GM21529 (cell line): ENCODE measurements at regions not wholly inside any gene's neighbourhood (a gene's known extent, or its start where the extent isn't known, plus 50 kb on each side); places are given as distances from the start of the nearest gene placed in this dataset.
"Not testable (repeated sequence)": the region's sequence is repeated elsewhere in the genome, so short reads cannot be mapped to it uniquely, and the experiment has no call there.

Source experiments
- ATAC-seq: cut with Tn5 transposase; IDR thresholded peaks from one replicate; pipeline ENCODE4 v1.9.1; 2021; ENCODE audit not compliant: unreplicated experiment

GRCh38 chr6:100103194-100103593 is 109.2 kb upstream of the MCHR2 start:
- no peak for ATAC-seq

GRCh38 chr6:100101644-100102043 is 107.6 kb upstream of the MCHR2 start:
- no peak for ATAC-seq

GRCh38 chr6:100100776-100101175 is 106.8 kb upstream of the MCHR2 start:
- ATAC-seq, result no peak

GRCh38 chr6:100099189-100100074 is 105.4 kb upstream of the MCHR2 start:
- ATAC-seq, result no peak

- ATAC-seq, result no peak
Measured at GRCh38 chr6:100096936-100097335, 102.9 kb upstream of the MCHR2 start.

- no peak for ATAC-seq
Measured at GRCh38 chr6:100096341-100096740, 102.3 kb upstream of the MCHR2 start.

GRCh38 chr6:100093405-100093804 is 99.4 kb upstream of the MCHR2 start:
- no peak for ATAC-seq

- ATAC-seq, result no peak
Measured at GRCh38 chr6:100088009-100088408, 94.0 kb upstream of the MCHR2 start.

- ATAC-seq, result no peak
Measured at GRCh38 chr6:100084991-100085364, 91.0 kb upstream of the MCHR2 start.

- ATAC-seq, result no peak
Measured at GRCh38 chr6:100084316-100084990, 90.4 kb upstream of the MCHR2 start.

GRCh38 chr6:100078509-100078908 is 84.5 kb upstream of the MCHR2 start:
- no peak for ATAC-seq

GRCh38 chr6:100065348-100065747 is 71.3 kb upstream of the MCHR2 start:
- ATAC-seq, result no peak

- no peak for ATAC-seq
Measured at GRCh38 chr6:100062621-100063020, 68.6 kb upstream of the MCHR2 start.

- ATAC-seq, result no peak
Measured at GRCh38 chr6:100057941-100058340, 63.9 kb upstream of the MCHR2 start.

GRCh38 chr6:100050550-100050949 is 56.5 kb upstream of the MCHR2 start:
- no peak for ATAC-seq

GRCh38 chr6:100043961-100044360 is 49.9 kb upstream of the MCHR2 start:
- not testable (repeated sequence) for ATAC-seq
